Activated CD4-positive, alpha-beta T cell treated with anti-CD3 and anti-CD28 coated beads, Interleukin-2, amount 50 U/mL, for 48 hours (primary cell): ENCODE measurements at regions not wholly inside any gene's neighbourhood (a gene's known extent, or its start where the extent isn't known, plus 50 kb on each side); places are given as distances from the start of the nearest gene placed in this dataset.

ENCODE experiments used
- DNase-seq, 2 experiments: peaks; one replicate each; pipeline ENCODE4 v3.0.0-alpha.2; 2020

DNA sequence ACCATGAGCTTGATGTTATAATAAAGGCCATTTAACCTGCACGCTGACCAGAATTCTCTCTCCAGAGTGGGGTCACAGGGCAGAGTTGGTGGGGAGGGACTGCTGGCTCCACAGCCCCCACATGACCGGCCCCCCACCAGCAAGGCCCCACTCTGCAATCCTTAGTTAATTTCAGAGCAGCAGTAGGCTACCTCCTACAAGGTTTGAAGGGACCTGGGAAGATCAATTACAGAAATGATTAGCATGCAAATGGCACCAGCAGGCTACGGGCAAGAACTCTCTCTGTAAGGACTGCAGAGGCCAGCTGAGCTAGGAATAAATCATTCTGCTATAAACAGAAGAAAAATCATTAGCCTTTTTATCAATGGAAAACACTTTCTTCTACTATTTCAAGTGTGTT lies 135.3 kb downstream of the C1D start:
- no peak for DNase-seq

DNA sequence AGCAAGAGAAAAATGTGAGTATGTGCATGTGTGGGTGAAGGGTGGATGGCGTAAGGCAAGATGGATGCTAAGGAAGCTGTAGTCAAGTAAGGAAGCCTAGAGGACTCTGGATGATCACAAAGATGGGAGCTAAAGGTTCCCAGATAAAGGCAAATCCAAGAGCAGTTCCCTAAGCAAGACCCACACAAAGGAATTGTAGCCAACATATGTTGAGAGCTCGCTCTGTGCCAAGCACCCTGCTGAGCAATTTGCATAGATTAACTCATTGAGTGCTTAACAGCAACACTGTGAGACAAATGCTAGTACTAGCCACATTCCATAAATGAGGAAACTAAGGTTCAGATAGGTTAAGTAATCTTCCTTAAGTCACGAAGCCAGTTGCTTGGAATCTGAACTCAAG lies 132.6 kb downstream of the C1D start:
- no peak for DNase-seq

DNA sequence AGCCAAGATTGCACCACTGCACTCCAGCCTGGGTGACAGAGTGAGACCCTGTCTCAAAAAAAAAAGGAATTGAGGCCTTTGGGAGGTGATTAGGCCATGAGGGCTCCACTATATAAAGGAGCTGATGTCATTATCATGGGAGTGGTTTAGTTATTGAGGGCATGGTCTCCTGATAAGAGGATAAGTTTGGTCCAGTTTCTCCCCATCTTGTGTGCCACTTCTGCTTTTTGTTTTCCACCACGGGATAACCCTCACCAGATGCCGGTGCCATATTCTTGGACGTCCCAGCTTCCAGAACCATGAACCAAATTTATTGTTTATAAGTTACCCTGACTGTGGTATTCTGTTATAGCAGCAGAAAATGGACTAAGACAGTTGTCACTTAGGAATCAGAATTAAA lies 125.8 kb downstream of the C1D start:
- DNase-seq, result no peak

DNA sequence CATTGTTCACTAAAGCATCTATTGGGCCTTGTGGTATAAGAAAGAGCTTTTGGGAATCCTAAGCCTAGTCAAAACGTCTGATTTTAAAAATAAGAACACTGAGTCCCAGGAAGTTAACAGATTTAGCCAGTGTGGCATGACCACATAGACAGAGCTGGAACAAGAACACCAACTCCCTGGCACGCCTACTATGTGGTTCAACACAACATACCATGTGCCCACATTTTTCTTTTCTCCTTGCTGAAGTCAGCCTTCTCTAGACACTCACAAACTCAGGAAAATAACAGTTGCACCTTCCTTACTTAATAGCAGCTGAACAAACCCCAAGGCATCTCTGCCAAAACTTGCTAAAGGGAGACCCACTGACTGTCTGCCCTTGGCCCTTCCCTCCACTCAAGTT lies 124.8 kb downstream of the C1D start:
- no peak for DNase-seq

DNA sequence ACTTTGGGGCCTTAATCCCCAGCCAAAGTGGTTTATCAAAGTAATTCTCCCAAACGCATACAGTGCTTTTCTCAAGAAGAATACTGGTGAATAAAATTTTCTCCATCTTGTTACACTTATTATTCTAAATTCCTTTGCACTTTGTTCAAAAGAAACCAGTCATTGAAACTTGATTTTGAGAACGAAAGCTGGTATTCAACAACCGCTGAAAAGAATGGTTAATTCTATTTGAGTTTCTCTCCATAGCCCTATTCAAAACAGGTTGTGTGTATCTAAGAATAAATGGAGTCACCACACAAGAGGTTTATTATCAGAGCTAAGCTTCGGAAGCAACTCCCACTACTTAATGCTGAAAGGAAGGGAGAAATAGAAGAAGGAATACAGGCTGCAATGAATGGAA lies 117.7 kb downstream of the C1D start:
- no peak for DNase-seq

DNA sequence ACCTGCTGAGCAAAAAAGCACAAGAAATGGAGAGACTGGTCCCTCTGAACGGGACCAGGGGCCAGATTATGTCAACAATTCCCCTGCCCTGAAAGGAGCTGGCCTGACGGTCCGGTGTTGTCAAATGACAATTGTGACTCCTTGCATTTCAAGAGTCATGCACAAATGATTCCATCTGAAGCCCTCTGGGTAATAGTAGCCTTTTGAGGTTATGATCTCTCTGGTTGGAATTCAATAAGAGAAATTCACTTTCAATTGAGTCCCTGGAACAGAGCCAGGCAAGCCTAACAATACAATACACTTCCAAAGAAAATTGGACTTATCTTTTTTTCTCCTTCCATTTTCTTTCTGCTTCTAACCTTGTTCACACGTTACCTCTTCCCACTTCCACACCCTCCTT lies 116.9 kb downstream of the C1D start:
- no peak for DNase-seq

DNA sequence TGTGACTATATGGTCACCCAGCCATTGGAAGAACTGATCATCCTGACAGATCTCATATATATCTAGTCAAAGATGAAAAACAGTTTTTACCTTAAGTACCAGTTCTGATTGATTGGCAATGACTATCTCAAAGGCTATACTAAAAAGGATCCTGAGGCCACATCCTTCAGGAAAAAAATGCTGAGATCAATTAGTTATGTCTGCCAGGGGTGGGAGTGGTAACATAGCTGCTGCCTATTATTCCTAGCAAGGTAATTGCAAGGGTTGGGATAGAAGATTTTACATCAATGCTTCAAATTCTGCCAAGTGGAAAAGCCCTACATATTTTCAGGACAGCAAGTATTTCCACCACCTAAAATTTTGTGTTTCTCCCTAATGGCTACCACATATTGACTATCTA lies 114.7 kb downstream of the C1D start:
- no peak for DNase-seq

DNA sequence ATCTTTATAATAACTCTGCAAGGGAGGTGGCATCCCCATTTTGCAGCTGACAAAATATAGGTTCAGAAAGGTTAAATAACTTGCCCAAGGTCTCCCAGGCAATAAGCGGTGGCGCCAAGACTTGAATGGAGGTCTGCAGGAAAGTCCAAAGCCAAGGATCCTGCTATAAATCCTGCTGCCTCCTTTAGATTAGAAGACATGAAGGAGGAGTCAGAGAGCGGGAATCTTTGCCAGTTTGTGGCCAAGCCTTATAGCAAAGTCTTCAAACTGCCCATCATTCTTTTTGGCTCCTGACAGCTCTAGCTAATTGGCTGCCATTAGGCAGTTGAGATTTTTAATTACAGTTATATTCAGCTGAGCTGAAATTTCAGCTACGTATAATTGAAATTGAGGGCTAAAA lies 114.3 kb downstream of the C1D start:
- no peak for DNase-seq

DNA sequence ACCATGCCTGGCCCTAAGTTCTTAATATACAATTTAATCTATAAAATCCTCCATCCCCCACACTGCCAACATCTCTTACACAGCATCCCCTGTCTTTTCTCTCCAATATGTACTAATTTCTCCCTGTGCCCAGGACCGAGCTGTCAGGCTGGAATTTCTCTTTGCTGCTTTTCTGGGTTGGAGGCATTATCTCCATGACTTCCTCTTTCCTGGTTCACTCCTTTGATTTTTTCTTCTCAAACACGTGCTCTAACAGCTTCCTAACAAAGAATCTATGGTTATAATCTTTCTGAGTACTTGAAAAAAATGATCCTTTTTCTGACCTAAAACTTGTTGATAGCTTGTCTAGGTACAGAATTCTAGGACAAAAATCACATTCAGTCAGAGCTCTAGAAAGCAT lies 112.8 kb downstream of the C1D start:
- no peak for DNase-seq

DNA sequence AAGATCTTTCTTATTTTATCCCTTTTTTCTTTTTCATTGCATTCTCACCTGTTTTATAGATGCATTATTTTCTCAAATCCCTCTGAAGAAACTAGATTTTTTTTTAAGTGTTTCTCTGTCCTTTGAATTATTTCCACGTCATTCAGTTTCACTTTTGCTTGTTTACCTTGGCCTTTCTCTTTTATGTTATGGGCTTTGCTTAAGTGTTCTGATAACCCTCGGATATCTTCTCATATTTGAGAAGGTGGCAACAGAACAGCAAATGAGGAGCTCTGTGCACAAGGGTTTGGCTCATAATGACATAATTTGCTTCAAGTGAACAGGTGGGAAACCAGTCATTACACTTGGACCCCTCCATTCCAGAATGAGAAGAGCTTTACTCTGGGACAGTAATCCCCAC lies 111.9 kb downstream of the C1D start:
- no peak for DNase-seq

DNA sequence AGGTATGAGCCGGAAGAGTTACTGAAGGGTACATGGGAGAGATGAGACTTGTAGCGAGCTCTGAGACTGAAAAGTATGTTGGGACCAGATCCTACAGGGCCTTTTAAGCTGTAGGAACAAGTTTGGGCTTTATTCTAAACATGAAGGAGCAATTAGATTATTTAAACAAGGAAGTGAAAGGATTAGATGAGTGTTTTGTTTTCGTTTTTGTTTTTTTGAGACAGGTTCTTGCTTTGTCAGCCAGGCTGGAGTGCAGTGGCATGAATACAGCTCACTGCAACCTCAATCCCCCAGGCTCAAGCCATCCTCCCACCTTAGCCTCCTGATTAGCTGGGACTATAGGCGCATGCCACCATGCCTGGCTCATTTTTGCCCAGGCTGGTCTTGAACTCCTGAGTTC lies 110.7 kb downstream of the C1D start:
- DNase-seq, result no peak

DNA sequence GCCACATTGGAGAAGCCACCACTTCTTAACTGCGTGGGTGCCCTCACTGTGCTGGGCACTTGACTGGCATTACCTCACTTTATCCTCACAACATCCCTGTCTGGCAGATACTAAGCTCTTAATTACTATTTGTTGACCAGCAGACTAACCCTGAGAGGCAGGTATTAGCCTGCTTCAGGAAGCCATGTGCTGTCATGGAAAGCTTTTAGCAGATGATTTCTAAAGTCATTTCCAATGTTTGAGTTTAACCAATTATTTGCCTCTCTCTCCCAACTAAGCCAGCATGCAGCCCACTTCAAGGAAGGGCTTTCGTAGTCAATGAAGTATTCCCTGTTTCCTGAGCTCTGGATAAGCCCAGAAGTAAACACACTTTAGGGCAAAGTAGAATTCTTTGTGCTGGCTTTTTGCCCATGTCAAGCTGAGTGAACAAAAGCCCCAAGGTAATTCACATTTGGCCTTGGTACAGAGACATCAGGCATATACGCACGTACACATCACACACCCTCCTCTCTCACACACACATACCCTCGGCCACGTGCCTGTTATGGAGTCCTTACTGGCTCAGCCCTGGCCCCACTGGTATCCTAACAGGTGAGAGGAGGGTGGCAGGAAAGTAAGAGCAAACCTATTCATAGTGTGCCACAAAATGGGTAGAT lies 108.6 kb downstream of the C1D start:
- no peak for DNase-seq

DNA sequence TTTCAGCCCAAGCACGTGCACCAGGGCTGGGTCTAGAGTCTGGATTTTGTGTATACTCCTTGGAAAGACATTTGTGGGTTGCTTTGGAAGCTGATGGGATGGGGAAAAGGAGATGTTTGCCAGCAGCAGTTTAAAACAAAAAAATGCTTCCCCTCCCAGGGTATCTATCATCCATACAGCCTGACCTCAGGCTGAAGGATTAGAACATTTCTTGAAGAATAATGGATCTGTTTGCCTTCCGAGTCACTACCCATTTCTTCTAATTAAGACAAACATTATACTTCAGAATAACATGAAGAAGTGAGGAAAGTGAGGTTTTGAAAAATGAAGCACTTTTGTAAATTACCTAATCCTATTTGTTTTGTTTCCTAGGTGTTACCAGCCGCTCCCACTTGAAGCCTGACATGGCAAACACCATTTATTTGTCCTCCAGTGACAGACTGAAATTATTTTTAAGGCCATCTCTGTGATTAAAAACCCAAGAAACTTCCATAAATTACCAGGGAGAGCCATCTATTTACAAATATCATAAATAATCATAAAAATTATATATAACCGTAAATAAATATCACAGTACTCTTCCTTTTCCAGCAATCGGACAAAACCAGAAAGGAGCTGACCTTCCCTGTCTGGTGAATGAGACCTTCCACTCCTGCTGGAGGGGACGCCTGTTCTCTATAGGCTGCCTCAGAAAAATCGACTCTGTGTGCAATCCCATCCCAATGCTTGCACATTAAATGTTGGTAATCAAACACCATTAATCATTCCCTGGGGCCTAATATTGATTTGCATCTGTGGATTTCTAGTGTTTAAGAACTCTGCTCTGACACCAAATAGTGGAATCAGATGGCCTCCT lies 106.8 kb downstream of the C1D start:
- DNase-seq, result no peak

DNA sequence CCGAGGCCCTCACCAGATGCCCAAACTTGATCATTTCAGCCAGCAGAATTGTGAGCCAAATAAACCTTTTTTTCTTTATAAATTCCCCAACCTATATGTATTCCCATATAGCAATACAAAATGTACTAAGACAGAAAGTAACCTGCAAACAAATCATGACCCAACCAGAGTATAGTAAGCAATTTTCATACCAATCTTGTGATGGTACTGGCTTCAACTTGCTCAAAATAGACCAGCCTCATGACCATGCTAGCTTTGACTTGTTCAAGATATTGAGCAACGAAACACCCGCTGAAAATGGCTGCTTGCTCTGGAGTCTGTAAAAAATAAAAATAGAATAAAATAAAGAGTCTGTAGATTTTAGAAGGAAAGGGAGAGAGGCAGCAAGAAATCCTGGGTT lies 97.6 kb downstream of the C1D start:
- no peak for DNase-seq

DNA sequence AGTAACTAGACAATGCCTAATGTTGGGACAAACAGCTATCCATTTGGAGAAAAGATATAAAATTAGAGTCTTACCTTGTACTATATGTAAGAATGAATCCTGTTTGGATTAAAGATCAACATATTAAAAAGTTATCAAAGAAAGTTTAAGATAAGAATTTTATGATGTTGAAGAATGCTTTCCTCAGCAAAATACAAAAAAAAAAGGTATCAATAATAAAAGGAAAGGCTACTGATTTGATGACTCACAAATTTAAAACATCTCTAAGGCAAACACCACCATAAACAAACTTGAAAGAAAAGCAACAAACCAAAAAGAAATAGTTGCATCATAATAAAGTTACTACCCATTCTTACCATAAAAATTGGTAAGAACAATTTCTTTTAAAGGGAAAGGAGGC lies 92.7 kb downstream of the C1D start:
- no peak for DNase-seq

DNA sequence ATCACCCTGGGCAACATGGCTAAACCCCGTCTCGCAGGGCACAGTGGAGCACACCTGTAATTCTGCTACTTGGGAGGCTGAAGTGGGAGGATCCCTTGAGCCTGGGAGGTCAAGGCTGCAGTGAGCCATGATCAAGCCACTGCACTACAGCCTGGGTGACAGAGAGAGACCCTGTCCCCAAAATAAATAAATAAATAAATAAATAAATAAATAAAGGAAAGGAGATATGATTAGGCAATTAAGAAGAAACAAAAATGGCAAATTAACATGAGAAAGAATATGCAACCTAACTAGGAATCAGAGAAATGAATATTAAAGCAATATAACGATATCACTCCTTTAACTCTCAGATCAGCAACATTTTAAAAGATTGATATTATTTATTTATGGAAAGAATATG lies 92.3 kb downstream of the C1D start:
- no peak for DNase-seq

DNA sequence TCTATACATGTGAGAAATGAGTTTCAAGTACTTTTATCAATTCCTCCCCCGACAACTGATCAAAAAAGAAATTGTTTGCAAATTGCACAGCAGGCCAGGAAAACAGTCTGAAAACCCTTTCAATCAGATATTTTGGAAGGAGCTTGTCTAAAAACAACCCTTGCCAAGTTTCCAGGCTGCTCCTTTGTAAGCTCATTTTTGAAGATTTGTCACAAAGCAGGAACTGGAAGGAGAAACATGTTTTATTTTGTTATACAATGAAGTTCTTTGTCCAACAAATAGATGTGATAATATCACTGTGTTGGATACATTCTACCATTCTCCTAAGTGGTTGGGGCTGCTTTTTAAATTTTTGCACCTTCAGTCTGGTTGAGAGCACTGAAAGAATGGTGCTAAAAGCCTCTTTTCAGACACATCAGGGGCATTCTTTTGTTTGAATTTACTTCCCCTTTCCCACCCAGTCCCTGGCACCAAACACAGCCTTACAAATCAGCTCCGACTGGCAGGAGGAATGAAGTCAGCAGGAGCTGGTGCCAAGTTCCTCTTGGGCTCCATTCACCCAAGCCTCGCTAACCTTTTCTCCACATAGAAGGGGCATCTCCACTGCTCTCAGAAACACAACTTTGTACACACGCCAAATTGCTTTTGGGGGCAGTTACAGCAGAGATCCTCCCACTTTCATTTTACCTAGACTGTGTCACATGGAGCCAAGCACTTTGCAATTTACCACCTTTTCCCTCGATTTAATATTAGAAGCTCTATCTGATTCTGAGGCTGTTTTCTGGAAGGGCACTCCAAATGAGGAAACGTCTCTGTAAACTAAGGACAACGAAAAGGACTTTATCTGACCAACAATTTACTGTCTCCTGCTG lies 88.0 kb downstream of the C1D start:
- DNase-seq, result no peak

DNA sequence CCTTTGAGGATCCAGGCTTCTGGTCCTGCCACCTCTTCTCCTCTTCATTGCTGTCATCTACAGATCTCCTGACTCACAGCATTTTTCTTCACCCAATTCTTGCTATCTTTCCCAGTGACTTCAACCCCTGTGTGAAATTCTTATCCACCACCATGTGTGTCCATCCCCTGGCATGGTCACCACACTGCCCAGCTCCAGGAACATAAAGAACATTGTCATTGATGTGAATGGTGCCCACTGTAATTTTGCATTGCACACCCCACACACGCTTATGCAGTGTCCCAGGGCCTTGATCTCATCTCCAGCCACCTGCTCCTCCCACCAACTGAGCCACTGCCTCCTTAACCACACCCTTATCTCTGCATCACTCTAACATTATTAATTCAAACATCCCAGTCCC lies 85.3 kb downstream of the C1D start:
- no peak for DNase-seq

DNA sequence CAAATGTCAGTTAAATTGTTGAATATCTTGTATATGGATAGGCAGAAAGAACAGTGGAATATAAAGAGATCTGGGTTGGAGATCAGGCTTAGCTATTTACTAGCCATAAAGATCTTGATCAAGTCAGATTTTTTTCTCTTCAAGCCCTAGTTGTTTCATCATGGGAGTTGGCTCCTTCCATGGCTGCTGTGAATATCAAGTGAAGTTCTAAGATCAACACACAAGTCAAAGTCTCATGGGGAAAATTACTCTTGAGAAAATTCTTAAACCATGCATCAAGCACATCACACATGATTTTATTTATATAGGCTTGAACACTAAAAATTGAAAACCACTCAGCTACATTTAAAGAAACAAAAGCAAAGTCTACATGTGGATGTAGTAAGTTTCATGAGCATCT lies 79.8 kb downstream of the C1D start:
- DNase-seq, result no peak

DNA sequence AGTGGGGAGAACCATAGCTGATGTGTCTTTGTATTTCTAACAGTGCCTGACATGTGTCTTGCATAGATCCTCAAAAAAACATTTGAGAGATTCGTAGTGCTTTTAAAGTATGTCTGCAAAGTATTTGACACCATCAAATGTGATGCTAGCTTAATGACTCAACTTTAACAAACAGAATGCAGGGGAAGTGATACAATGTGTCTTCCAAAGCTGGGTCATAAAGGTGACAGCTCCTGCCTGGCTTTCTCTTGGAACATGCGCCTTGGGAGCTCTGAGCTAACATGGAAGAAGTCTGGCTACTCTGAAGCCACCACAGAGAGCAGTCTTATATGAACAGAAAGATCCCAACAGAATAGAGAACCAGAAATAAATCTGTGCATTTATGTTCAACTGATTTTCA lies 78.2 kb downstream of the C1D start:
- no peak for DNase-seq

DNA sequence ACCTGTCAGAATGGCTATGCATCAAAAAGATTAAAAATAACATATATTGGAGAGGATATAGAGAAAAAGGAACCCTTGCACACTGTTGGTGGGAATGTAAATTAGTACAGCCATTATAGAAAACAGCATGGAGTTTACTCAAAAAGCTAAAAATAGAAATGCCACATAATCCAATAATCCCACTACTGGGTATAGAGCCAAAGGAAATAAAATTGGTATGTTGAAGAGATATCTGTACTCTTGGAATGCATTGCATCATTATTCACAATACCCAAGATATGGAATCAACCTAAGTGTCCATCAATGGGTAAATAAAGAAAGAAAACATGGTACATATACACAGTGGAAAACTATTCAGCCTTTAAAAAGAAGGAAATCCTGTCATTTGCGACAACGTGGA lies 77.2 kb downstream of the C1D start:
- DNase-seq, result no peak

DNA sequence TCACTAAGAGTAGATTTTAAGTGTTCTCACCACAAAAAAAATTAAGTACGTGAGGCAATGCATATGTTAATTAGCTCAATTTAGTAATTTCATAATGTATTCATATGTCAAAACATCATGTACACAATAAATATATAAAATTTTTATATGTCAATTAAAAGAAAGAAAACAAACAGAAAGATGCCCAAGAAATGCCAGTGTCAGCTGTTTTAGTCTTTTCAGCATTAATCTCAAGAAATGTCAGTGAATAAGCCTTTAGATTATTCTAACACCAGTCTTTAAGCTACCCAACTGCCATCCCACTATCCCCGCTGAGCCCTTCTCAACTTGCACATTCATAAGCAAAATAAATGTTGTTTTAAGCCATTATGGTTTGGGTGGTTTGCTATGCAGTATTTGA lies 76.5 kb downstream of the C1D start:
- no peak for DNase-seq
